ENCODE measurements at regions not wholly inside any gene's neighbourhood (a gene's known extent, or its start where the extent isn't known, plus 50 kb on each side); places are given as distances from the start of the nearest gene placed in this dataset.

GRCh38 chr2:104790100-104790811 lies 63.7 kb upstream of the POU3F3 start:
- 8 to 22% (median 15%) methylated on average over 18 of the region's 18 CpGs for WGBS, 3 donors
- Histone ChIP-seq H3K27me3 (ENCODE audit: insufficient read depth in 3 of 3, low read length in 2 of 3) (no peaks in the 10 kb centered on the region), H3K9me3 (no peaks in the 10 kb centered on the region), H3K4me3 (peak overlapping the region; percentile 42), H3K36me3 (ENCODE audit: insufficient read depth in 1 of 2, low read depth in 1 of 2) (no peaks in the 10 kb centered on the region), H3K4me1 (peaks cover 9% of the 10 kb centered on the region), H3K27ac (no peak overlapping the region)
- no peak for TF ChIP-seq CTCF (IDR thresholded peaks at IDR 0.05)
- peak; percentile 23 to 79 for DNase-seq
- ATAC-seq, result peak; percentile 40 to 90 (median 62)
- intact Hi-C loops (cut with DNase I), result no loop called here

- Histone ChIP-seq H3K36me3 (ENCODE audit: insufficient read depth in 1 of 2, low read depth in 1 of 2) (no peaks in the 10 kb centered on the region), H3K27me3 (ENCODE audit: insufficient read depth in 3 of 3, low read length in 2 of 3) (no peaks in the 10 kb centered on the region), H3K9me3 (no peaks in the 10 kb centered on the region), H3K4me3 (no peak overlapping the region), H3K4me1 (peaks cover 9% of the 10 kb centered on the region), H3K27ac (no peak overlapping the region)
- no peak for TF ChIP-seq CTCF (IDR thresholded peaks at IDR 0.05)
- no peak for ATAC-seq
- WGBS, 3 donors, result 41 to 70% (median 51%) methylated on average over 4 of the region's 4 CpGs
- no peak for DNase-seq
- intact Hi-C loops (cut with DNase I), result no loop called here
Measured at GRCh38 chr2:104790901-104791495, 62.9 kb upstream of the POU3F3 start.

- no peaks in the 10 kb centered on the region for H3K9me3 ChIP-seq
- no peak overlapping the region for H3K4me3 ChIP-seq
- peaks cover 9% of the 10 kb centered on the region for H3K4me1 ChIP-seq
- H3K27me3 ChIP-seq (ENCODE audit: insufficient read depth in 3 of 3, low read length in 2 of 3), result no peaks in the 10 kb centered on the region
- DNase-seq (no peak), ATAC-seq (no peak)
- no peaks in the 10 kb centered on the region for H3K36me3 ChIP-seq (ENCODE audit: insufficient read depth in 1 of 2, low read depth in 1 of 2)
- intact Hi-C loops (cut with DNase I), result no loop called here
- no peak overlapping the region for H3K27ac ChIP-seq
- WGBS, 3 donors, result 74 to 83% (median 78%) methylated on average over 4 of the region's 4 CpGs
- TF ChIP-seq CTCF (IDR thresholded peaks at IDR 0.05), result no peak
Measured at GRCh38 chr2:104793966-104794365, 59.9 kb upstream of the POU3F3 start.

- ATAC-seq, result no peak
- no peaks in the 10 kb centered on the region for H3K9me3 ChIP-seq
- no peak for DNase-seq
- H3K4me3 ChIP-seq, result no peak overlapping the region
- 32 to 44% (median 34%) methylated on average over 2 of the region's 2 CpGs for WGBS, 3 donors
- intact Hi-C loops (cut with DNase I), result no loop called here
- H3K27me3 ChIP-seq (ENCODE audit: insufficient read depth in 3 of 3, low read length in 2 of 3), result no peaks in the 10 kb centered on the region
- H3K27ac ChIP-seq, result no peak overlapping the region
- no peaks in the 10 kb centered on the region for H3K36me3 ChIP-seq (ENCODE audit: insufficient read depth in 1 of 2, low read depth in 1 of 2)
- H3K4me1 ChIP-seq, result peaks cover 9% of the 10 kb centered on the region
- TF ChIP-seq CTCF (IDR thresholded peaks at IDR 0.05), result no peak
Measured at GRCh38 chr2:104794441-104794840, 59.5 kb upstream of the POU3F3 start.

Data from psoas muscle (tissue), 7 donors.